Kidney epithelial cell (primary cell): ENCODE measurements at regions not wholly inside any gene's neighbourhood (a gene's known extent, or its start where the extent isn't known, plus 50 kb on each side); places are given as distances from the start of the nearest gene placed in this dataset.

Experiments
- DNase-seq: peaks from one replicate; pipeline ENCODE4 v3.0.0-alpha.2; 2010; ENCODE audit warnings: low read depth
- H3K27me3 ChIP-seq: 2 replicates; pipeline ENCODE4 v1.6.0; 2011; ENCODE audit warnings: low read length; ENCODE audit not compliant: control insufficient read depth, insufficient read depth
- H3K36me3 ChIP-seq: 2 replicates; pipeline ENCODE4 v1.5.1; 2011; ENCODE audit warnings: low read length; ENCODE audit not compliant: control insufficient read depth, insufficient read depth
- H3K4me3 ChIP-seq: 2 replicates; pipeline ENCODE4 v1.5.1; 2011; ENCODE audit warnings: low read depth, mild to moderate bottlenecking, control low read depth, low read length
- TF ChIP-seq, protein P1 (sequence below): IDR thresholded peaks from 2 replicates; pipeline ENCODE4 v1.5.1; 2011; ENCODE audit warnings: mild to moderate bottlenecking, moderate library complexity, low read length, control low read depth, inconsistent platforms; ENCODE audit not compliant: insufficient read depth, poor library complexity, severe bottlenecking

DNA sequence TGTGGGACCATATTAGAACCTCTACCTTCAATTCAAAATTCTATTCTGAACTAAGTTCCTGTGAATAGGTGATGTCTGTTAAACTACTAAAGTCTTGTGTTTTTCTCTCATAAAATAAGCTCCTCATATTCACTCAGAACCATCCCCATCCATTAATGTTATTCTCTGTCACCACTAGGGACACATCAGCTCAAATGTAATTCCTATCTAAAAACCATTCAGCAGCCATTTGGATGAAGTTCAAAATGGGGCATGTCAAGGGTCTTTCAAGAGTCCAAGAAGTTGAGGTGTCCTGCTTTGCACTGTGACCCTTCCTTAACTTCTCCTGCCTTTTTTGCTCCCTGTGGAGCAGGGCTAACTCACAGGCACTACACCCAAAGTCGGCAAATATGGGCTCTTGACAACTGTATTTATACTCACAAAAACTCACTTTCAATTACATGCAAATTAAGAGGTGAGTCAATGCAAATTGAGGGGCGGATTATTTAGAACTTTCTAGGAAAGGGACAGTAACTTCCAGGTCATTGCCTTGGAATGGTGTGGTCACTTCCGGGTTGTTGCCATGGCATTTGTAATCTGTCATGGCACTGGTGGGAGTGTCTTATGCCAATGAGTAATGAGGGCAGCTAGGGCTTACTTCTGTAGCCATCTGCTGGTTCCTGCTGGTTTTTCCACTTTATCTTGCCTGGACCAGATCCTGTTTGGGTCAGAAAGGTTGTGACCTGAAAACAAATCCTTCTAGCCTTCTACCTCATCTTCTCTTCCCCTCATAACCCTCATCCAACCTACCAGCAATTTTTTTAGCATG, 128.2 kb upstream of the COX10 start:
- Histone ChIP-seq H3K4me3 (no peak overlapping the region), H3K36me3 (no peaks in the 10 kb centered on the region), H3K27me3 (no peaks in the 10 kb centered on the region)
- DNase-seq: no peak
- TF ChIP-seq, protein P1, sequence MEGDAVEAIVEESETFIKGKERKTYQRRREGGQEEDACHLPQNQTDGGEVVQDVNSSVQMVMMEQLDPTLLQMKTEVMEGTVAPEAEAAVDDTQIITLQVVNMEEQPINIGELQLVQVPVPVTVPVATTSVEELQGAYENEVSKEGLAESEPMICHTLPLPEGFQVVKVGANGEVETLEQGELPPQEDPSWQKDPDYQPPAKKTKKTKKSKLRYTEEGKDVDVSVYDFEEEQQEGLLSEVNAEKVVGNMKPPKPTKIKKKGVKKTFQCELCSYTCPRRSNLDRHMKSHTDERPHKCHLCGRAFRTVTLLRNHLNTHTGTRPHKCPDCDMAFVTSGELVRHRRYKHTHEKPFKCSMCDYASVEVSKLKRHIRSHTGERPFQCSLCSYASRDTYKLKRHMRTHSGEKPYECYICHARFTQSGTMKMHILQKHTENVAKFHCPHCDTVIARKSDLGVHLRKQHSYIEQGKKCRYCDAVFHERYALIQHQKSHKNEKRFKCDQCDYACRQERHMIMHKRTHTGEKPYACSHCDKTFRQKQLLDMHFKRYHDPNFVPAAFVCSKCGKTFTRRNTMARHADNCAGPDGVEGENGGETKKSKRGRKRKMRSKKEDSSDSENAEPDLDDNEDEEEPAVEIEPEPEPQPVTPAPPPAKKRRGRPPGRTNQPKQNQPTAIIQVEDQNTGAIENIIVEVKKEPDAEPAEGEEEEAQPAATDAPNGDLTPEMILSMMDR: no peak

DNA sequence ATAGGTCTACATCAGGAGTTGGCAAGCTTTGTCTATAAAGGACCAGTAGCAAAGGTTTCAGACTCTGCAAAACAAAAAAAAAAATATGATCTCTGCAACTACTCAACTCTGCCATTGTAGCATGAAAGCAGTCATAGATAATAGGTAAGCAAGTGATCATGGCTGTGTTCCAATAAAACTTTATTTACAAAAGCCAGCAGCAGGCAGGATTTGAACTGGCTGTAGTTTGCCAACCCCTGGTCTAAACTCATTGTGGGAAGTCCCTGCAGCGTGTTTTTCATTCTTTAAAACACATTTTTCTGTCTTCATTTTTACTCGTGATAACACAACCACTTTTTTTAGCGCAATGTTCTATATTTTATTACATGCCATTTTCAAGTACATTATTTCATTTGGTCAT, 127.5 kb upstream of the COX10 start:
- no peaks in the 10 kb centered on the region for H3K36me3 ChIP-seq
- no peaks in the 10 kb centered on the region for H3K27me3 ChIP-seq
- H3K4me3 ChIP-seq: no peak overlapping the region
- DNase-seq: no peak
- TF ChIP-seq, protein P1: no peak

DNA sequence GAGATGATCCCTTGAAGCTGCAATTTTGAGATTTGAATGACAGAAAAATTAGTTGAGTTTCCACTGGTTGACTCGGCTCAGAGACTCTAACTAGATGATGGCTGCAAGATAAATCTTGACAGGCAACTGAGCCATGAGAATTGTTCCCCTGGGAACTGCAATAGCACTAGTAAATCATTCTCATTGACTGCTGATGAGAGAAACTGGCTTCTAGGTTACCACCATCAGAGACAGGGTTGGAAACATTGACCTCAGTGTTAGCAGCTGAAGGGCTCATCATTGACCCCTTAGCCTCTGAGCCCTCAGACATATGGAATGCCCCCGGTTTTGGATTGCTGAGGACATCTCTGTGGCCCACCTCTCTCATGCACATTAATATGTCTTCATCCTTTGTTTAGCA, 125.4 kb upstream of the COX10 start:
- no peak overlapping the region for H3K4me3 ChIP-seq
- H3K27me3 ChIP-seq: no peaks in the 10 kb centered on the region
- TF ChIP-seq, protein P1: no peak
- H3K36me3 ChIP-seq: no peaks in the 10 kb centered on the region
- DNase-seq: no peak

DNA sequence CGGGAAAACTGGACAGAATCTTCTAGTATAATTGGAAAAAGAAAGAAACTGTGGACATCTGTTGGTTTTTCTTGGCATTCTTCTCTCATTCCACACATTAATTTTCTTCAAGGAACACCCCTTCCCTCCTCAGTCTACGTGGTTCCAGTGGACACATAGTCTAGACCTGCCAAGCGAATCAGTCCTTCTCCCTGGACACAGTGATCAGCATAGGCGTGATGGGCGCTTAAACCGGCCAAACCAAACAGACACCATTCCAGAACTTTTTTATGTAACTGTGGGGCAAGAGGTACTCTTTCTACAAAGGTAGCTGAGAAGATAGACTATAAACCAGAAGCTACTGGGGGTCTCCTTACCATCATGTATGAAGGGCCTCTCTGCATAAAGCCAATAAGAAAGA, 121.8 kb upstream of the COX10 start:
- Histone ChIP-seq H3K27me3 (no peaks in the 10 kb centered on the region), H3K4me3 (no peak overlapping the region), H3K36me3 (no peaks in the 10 kb centered on the region)
- DNase-seq: no peak
- TF ChIP-seq, protein P1: no peak

DNA sequence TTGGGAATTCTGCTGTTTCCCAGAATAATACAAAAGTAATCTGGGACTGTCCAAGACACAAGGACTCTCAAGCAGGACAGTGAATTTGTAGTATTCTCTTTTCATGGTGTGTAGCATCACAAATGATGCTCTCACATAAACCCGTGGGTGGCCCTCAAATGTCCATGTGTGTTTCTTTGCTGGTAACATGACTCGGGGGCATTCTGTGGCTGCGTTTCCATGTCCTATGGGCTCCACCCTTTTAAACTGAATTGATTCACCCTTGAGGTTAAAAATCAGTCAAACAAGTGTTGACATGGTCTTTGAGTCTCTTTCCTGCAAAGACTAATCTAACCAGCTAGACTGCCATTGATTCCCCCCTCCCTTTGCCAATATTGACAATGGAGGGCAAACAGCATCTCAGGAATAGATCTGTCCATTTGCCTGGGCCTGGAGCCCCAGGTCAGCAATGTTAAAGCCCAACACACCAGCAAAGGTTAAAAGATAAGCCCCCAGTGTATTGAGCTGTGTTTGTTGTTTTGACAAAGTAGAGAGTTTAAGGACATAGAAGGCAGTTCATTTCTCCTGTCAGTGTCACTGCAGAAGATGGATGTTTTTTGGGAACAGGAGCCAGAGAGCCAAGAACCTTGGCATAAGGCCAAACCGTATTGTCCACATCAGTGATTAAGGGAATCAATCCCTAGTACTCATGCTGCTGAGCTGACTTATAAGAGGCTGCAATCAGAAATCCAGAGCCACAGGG, 117.1 kb upstream of the COX10 start:
- TF ChIP-seq, protein P1: no peak
- no peaks in the 10 kb centered on the region for H3K36me3 ChIP-seq
- no peaks in the 10 kb centered on the region for H3K27me3 ChIP-seq
- no peak overlapping the region for H3K4me3 ChIP-seq
- no peak for DNase-seq

DNA sequence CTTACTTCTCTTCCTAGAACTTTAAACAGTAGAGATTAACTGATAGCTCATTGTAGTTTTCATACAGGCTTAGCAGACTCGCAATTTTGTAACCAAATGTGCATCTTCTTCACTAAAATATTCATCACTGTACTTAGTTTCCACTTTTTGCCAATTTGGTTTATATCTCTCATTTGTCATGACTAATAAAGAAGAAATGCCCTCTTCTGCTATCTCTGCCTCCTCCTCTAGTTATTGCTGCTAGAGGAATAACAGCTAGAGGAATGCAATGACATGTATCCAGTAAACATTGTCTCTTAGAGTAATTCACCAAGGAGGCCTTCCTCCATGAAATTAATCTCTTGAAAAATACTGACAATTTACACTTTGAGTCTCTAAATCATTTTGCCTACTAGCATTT, 115.5 kb upstream of the COX10 start:
- no peak for DNase-seq
- H3K4me3 ChIP-seq: no peak overlapping the region
- no peaks in the 10 kb centered on the region for H3K27me3 ChIP-seq
- H3K36me3 ChIP-seq: no peaks in the 10 kb centered on the region
- TF ChIP-seq, protein P1: no peak
